Activated naive CD4-positive, alpha-beta T cell (primary cell): ENCODE measurements at regions not wholly inside any gene's neighbourhood (a gene's known extent, or its start where the extent isn't known, plus 50 kb on each side); places are given as distances from the start of the nearest gene placed in this dataset.

Experiments used
- DNase-seq, 4 experiments: peaks; one replicate each; lab custom pipeline; 2025; lab: John Stamatoyannopoulos, UW

DNA sequence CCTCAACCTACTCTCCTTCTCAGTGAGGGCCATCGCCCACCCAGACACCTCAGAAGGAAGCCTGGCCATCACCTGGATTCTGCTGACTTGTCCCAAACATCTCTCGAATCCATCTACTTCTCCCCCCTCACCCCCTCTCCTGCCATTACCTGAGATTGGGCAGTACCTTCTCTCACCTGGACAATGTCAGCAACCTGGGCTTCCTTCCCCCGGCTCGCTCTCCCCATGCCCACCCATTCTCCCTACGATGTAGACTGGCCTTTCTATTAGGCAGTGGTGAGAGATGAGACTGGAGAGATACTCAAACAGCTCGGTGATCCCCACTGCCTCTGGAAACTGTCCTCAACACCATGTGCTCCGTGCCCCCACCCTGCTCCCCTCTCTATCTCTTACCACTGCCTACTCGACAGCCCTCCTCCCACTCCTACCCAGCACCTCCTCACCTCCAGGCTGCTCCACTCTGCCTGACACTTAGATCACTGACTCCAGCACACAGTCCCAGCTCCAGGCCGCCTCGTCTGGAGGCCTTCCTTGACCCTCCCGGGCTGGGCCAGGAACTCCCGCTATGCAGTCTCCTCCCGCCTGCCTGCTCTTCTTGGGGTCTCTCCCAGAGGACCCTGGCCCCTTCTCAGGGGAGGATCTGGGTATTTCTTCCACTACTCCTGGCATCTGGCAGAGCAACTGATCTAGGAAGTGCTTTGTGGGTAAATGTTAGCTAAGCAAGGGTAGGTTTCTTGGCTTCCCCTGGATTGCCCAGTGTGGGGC, 235.8 kb upstream of the NLRP1 start:
- no peak for DNase-seq

DNA sequence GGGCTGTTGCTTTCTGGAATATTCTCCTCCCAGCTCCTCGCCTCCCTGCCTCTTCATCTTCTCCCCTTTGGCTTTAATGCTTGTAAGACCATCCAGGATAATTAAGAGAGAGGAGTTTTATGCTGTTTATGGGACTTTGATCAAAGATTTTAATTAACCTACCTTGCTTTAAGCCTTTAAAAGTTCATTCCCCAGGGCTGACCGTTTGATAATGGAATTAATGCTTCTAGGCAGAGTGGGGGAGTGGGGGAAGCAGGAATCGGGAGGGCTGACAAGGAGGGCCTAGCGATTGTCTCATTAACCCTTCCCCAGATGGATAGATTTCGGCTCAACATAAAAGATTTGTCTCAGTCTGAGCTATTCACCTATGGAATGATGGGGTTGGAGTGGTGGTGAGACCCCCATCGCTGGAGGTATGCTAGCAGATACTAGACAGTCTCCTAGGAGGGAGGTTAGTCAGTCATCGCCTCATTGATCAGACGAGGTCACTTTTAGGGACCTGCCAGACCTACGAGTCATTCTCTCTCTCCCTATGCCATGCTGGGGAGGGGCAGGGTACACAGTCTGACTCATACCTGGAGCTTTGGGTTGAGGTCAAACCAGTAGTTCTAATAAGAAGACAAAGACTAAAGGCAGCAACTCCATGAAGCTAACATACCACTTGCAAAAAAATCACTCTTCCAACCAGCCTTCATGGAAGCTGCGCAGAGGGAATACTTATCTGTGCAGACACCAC, 236.6 kb upstream of the NLRP1 start:
- DNase-seq, result no peak

DNA sequence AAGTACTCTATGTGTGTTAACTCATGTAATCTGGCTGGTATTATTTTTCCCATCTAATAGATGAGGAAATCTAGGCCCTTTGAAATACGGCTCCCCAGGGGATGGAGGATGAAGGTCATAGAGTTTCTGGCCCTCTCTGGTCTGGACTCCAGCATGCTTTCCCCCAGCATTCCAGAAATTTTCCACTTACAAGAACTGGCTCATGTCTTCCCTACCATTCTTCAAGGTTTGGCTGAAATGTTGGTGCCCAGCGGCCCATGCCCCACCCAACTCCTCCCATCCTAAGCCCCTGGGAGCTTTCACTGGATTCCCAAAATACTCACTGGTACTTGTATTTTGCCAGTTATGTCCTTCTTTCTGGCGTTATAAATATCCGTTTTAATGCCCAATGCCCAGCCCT, 237.5 kb upstream of the NLRP1 start:
- DNase-seq, result no peak

DNA sequence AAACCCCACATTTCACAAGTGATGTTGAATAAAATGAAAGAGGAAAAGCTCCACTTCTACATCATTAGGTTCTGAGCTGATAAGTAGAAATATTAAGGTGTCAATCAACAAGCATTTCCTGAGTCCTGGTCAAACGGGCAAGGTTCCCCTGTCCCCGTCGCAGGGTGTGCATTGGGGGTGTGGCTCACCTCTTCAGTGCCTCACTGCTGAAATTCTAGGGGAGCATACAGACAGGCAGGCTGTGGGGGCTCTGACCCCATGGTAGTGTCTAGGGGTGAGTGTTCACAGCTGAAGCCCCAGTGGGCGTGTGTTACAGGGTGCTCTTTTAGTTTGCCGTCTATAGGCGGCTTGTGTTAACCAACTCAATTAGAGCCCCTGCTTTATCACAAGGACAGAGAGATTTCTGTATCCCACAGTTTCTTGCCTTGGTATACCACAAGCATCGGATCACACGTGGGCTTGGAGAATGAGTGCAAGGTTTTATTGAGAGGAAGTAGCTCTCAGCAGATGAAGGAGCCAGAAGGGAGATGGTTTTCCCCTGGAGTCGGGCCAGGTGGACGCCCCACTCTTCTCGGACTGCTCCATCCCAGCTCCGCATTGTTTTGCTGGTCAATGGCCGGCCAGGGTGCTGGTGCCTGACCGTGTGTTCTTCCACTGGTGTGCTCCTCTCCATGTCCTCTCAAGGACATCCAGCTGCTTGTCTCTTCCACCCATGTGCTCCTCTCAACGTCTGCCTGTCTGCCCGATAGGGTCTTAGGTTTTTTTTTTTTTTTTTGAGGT, 238.2 kb upstream of the NLRP1 start:
- DNase-seq, result no peak

DNA sequence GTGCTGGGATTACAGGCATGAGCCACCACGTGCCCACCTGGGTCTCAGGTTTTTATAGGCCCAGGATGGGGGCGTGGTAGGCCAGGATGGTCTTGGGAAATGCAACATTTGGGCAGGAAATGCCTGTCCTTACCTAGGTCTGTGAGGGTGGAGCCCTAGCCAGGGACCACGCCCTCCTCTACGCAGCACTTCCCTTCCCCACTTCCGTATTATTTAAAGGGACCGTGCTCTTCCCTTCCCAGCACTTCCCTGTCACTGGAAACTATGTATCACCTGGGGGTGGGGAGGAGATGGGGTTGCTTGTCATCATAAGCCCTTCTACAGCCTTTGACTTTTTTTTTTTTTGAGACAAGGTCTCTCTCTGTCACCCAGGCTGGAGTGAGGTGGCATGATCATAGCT, 238.9 kb upstream of the NLRP1 start:
- DNase-seq, result no peak

DNA sequence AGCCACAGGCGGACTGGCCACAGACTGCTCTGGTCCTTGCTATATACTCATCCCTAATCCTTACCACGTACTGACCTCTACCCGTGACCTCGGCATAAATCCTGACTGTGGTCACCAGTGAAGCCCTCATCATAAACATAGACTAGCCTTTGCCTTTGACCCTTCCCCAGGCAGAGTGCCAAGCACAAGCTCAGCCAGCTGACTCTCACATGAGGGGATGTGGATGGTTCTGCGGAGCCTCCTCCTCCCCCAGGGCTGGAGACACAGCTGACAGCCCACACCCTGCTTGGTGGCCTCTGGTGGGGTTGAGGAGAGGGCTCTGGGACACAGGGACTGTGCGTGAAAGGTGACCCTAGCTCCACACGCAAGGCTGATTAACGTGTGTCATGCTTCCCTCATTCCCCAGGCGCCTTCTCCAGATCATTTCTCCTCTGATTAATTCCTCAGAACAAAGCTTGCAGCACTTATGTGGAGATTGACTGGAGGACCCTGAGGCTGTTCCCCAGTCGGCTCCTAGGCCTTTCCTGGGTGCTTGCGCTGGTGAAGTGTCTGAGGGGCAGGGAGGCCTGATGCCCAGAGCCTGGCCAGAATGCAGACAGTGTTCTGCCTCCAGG, 241.5 kb upstream of the NLRP1 start:
- no peak for DNase-seq

DNA sequence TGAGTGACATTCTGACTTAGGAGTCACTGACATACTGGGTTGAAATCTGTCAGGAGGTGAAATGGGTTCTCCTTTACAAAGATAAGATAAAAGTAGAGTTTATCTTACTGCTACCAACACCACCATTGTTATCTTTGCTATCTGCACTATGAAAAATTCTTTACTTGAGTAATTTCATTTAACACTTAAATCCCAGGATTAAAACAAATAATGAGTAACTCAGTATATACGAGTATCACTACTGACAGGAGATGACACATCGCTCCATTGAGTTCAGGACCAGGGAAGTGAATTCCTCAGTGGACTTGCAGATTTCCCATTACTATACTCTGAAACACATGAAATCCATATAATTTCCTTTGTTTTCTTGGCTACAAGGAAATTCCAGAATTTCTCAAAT, 242.1 kb upstream of the NLRP1 start:
- DNase-seq, result no peak

DNA sequence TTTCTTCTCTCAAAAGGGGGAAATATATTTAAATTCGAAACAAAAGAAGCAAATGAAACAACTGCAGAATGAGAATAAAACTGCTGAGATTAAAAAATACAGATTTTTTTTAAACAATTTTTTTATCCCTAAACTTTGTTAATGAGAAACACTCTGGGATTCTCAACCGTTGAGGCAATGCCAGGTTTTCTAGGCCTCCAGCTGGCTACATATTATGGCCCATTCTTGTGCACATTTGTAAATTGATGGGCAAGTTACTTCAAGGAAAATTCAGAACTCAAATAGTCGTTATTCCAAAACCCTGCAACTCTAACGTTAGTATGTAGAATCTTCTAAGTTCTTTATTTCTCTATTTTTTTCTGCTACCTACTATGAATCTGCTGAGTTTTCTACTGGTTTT, 239.3 kb upstream of the WSCD1 start:
- DNase-seq, result no peak

DNA sequence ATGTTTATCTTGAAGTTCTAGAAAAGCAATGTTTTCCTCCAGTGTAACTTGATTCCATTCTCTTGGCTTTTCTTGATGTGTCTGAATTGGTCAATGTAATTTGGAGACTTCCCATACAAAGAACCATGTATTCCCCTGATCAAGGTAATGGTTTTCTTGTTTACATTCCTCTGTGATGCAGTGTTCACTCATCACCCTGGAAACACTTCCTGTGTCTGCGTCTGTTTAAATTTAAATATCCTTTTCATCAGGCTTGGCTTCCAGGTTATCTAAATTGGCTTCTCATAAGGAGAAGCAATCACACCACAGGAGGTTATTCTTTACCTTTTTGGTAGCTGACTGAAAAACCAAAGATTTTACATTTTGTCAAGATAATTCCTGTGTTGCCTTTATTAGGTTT, 237.3 kb upstream of the WSCD1 start:
- no peak for DNase-seq

DNA sequence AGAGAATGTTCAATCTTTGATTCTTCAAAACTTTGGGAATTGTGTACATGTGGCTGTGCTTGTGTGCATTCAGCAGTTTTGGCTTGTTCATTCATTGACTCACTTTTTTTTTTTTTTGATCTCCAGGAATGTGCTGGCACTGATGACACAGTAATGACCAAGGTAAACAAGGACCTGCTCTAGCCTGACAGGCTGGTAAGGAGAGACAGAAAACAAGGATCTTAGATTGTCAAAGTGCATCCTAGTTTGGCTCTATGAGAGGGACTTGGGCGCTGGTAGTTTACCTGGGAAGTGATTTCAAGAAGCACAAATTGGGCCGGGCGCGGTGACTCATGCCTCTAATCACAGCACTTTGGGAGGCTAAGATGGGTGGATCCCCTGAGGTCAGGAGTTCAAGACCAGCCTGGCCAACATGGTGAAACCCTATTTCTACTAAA, 233.1 kb upstream of the WSCD1 start:
- no peak for DNase-seq

DNA sequence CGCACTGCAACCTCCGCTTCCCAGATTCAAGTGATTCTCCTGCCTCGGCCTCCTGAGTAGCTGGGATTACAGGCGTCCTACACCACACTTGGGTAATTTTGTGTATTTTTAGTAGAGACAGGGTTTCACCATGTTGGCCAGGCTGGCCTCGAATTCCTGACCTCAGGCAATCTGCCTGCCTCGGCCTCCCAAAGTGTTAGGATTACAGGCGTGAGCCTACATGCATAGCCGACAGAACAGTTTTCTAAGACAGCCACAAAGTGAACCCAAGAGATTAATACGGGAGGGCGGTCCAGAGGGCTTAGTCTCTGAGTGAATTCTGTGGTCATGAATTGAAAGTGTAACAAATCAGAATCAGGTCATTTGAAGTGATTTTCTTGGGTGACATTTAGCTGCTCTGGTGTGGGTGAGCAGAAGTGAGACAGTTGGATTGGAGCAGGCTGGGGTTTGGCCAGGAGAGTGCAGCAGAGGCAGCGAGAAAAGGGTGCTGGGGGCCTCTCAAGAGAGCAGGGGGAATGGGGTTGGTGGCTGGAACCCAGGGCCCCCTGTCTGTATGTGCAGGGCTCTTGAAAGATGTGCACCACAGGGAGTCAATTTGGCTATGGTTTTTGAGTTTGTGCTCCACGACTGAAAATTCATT, 231.4 kb upstream of the WSCD1 start:
- no peak for DNase-seq

DNA sequence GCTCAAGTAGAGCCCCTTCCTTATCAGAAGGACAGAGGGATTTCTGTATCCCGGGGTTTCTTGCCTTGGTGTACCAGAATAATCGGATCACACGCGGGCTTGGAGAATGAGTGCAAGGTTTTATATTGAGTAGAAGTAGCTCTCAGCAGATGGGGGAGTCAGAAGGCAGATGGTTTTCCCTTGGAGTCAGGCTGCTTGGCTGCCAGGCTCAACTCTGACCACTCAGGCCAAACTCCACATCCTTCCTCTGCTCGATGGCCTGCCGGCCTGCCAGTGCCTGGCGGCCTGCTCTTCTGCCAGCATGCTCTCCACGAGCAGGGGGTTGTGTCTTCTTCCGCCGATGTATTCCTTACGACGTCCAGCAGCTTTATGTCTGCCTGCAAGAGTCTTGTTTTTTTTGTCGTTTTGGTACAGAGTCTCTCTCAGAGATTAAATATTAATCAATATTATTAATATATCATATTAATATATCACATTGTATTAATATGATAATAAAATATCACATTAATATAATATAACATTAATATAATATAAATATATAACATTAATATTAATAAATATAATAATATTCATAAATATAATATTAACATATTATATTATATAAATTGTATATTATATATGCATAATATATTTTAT, 229.2 kb upstream of the WSCD1 start:
- DNase-seq, result no peak

DNA sequence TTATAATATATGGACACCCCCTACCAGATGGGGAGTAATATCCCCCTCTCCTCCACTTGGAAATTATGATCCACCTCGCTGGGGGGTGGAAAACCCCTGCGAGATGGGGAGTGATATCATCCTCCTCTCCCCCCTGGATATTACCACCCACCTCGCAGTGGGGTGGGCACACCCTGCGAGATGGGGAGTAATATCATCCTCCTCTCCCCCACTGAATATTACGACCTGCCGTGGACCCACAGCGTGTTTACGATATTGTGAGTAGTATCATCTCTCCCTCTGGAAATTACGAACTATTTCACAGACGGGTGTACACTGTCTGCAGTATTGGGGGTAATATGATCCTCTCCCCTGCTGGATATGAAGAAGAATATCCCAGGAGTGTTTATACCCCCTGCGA, 228.3 kb upstream of the WSCD1 start:
- no peak for DNase-seq

DNA sequence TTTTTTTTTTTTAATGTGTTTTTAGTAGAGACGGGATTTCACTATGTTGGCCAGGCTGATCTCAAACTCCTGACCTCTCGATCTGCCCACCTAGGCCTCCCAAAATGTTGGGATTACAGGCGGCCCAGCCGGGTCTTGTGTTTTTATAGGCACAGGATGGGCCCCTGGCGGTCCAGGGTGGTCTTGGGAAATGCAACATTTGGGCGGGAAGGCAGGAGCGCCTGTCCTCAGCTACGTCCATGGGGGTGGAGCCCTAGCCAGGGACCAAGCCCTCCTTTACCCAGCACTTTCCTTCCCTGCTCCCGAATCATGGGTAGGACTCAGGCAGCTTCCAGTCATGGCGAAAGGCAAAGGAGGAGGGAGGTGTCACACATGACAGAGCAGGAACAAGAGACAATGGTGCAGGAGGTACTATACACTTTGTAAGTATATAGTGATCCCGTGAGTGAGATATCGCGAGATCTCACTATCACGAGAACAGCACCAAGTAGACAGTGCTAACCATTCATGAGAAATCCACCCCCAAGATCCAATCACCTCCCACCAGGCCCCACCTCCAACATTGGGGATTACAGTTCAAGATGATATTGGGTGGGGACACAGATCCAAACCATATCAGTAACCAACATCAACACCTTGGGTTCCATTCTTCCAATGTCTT, 226.7 kb upstream of the WSCD1 start:
- DNase-seq, result no peak

DNA sequence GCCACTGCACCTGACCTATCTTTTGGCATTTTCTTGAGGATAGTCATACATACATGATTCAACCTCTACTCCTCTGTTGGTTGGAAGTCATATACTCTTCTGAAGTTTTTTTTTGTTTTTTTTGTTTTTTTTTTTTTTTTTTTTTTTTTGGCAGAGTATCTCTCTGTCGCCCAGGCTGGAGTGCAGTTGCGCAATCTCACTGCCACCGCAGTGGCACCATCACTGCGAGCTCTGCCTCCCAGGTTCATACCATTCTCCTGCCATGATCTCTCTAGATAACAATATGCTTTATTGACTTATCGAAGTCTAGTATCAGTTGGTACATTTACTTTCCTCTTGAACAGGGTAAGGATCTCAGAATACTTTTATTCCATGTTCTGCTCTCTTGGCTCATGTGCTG, 224.2 kb upstream of the WSCD1 start:
- DNase-seq, result no peak

DNA sequence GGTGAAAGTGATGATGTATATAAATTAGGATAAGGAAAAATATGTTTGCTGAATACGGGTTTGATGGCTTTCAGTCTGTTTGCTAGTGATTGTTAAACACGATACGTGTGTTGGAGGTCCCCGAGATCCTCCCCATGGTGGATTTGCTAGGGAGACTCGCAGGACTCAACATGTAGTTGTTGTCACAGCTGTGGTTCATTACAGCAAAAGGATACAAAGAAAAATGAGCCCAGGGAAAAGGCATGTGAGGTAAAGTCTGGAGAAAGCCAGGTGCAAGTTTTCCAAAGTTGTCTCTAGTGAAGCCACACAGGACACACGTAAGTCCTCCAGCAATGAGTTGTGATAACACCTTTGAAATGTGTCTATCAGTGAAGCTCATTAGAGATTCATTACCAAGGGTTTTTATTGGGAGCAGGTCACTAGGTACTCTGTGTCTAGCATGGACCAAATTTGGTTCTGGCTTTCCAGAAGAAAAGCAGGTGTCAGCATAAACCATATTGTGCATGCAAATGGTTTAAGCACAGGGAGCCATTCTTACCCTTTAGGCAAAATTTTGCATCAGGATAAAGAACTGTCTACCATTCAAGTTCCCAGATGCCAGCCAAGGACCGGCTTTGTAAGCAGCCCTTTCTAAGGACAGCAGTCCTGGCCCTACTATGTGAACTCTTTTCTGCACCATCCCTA, 215.2 kb upstream of the WSCD1 start:
- no peak for DNase-seq

DNA sequence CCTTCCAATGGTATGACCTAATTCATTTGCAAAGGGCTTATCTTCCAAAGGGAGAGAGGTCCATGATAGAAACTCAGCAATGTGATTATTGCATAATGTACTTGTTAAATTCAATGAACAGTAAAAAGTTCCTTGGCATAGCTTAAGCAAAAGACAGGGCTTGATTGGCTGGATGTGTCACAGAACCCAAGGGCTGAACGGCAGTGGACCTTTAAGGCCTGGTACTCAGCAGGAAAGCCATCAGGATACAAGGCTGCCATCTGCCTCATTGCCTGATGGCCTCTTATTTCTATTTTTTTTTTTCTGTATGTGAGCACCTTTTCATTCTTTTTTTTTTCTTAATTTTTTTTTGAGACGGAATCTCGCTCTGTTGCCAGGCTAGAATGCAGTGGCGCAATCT, 208.9 kb upstream of the WSCD1 start:
- DNase-seq, result no peak

DNA sequence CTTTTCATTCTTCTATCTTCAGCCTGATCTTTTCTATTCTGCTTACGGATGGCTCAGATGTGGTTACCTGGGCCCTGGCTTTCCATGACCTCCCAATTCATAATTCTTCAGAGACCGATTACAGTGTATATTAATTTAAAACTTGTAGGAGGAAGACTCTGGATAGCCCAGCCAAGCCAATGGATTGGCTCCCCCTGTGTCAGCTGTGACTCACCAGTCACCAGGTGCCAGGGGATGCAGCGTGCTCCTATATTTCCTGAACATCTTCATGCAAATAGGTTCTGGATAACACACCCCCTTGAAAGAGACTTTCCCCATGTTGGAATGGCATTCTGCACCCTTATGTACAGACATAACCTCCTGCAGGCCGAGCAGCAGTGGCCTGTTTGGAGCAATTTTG, 208.3 kb upstream of the WSCD1 start:
- DNase-seq, result no peak

DNA sequence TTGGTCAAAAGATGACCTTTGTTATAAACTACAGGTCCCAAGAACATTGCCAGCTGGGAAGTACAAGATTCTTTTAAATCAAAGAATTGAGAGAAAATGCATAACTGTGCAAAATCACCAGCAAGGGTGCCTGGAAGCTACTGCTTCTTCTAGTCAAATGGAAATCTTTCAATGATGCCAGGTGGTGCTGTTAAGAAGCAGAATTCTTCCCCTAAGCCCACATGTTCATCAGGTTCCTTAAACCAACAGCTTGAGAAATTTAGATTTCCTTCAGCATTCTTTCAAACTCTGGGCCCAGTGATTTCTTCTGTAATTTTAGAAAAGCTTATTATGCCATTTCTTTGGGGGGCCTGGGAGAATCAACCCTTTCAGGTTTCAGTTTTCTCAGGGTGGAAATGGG, 207.8 kb upstream of the WSCD1 start:
- DNase-seq, result no peak
